ENCODE measurements at regions not wholly inside any gene's neighbourhood (a gene's known extent, or its start where the extent isn't known, plus 50 kb on each side); places are given as distances from the start of the nearest gene placed in this dataset.

- TF ChIP-seq CTCF (conservative IDR thresholded peaks at IDR 0.05; ENCODE audit: low read length) (no peak), EZH2phosphoT487 (IDR thresholded peaks at IDR 0.05; ENCODE audit: borderline replicate concordance, low read depth, low read length) (no peak)
- no peaks in the 10 kb centered on the region for H3K9me2 ChIP-seq (ENCODE audit: insufficient read depth, low read length)
- no peaks in the 10 kb centered on the region for H3K36me3 ChIP-seq (ENCODE audit: insufficient read depth, low read length)
- H2AFZ ChIP-seq (ENCODE audit: low read length), result no peak overlapping the region
- no peak overlapping the region for H3K4me3 ChIP-seq (ENCODE audit: low read depth, low read length, poor library complexity, severe bottlenecking)
- H3K4me2 ChIP-seq (ENCODE audit: low read length), result no peak overlapping the region
- CTCF ChIA-PET (ENCODE audit: unreplicated experiment), result no interaction called here
- H3K27ac ChIP-seq (ENCODE audit: low read depth, low read length, poor library complexity, severe bottlenecking), result no peak overlapping the region
- peaks cover 14% of the 10 kb centered on the region for H3K4me1 ChIP-seq (ENCODE audit: insufficient read depth, low read length, poor library complexity, severe bottlenecking)
- H3K79me2 ChIP-seq (ENCODE audit: insufficient read depth, low read depth, low read length), result no peaks in the 10 kb centered on the region
- H4K20me1 ChIP-seq (ENCODE audit: insufficient read depth, low read length), result no peaks in the 10 kb centered on the region
- H3K9me3 ChIP-seq (ENCODE audit: low read length), result no peaks in the 10 kb centered on the region
- DNase-seq (ENCODE audit: low spot score), result no peak
- POLR2A ChIA-PET, result no interaction called here
- intact Hi-C loops (cut with micrococcal nuclease; ENCODE audit: unreplicated experiment), result no loop called here
- no TSS peak for BruUV-seq (replicated peaks)
These were observed 242.1 kb upstream of the KIRREL3 start for GRCh38 chr11:127242676-127243075.

GRCh38 chr11:127238321-127238720 is 237.8 kb upstream of the KIRREL3 start:
- H3K4me2 ChIP-seq (ENCODE audit: low read length), result no peak overlapping the region
- no peaks in the 10 kb centered on the region for H3K79me2 ChIP-seq (ENCODE audit: insufficient read depth, low read depth, low read length)
- no TSS peak for BruUV-seq (replicated peaks)
- POLR2A ChIA-PET, result interaction anchor here (1.6 kb wide), 1 partner anchor 17 kb away, joined by 3 read pairs; no protein-coding TSS in a partner anchor
- H3K27ac ChIP-seq (ENCODE audit: low read depth, low read length, poor library complexity, severe bottlenecking), result no peak overlapping the region
- CTCF ChIA-PET (ENCODE audit: unreplicated experiment), result interaction anchor here (0.6 kb wide), 1 partner anchor 1226 kb away, joined by 3 read pairs; no protein-coding TSS in a partner anchor
- no peak overlapping the region for H3K4me3 ChIP-seq (ENCODE audit: low read depth, low read length, poor library complexity, severe bottlenecking)
- no peaks in the 10 kb centered on the region for H3K4me1 ChIP-seq (ENCODE audit: insufficient read depth, low read length, poor library complexity, severe bottlenecking)
- no peaks in the 10 kb centered on the region for H3K9me3 ChIP-seq (ENCODE audit: low read length)
- H4K20me1 ChIP-seq (ENCODE audit: insufficient read depth, low read length), result no peaks in the 10 kb centered on the region
- H3K36me3 ChIP-seq (ENCODE audit: insufficient read depth, low read length), result no peaks in the 10 kb centered on the region
- no peak for DNase-seq (ENCODE audit: low spot score)
- no peak overlapping the region for H2AFZ ChIP-seq (ENCODE audit: low read length)
- intact Hi-C loops (cut with micrococcal nuclease; ENCODE audit: unreplicated experiment), result no loop called here
- no peak for TF ChIP-seq EZH2phosphoT487 (IDR thresholded peaks at IDR 0.05; ENCODE audit: borderline replicate concordance, low read depth, low read length)
- no peak for TF ChIP-seq CTCF (conservative IDR thresholded peaks at IDR 0.05; ENCODE audit: low read length)
- H3K9me2 ChIP-seq (ENCODE audit: insufficient read depth, low read length), result no peaks in the 10 kb centered on the region

GRCh38 chr11:127236776-127237175 is 236.2 kb upstream of the KIRREL3 start:
- no peaks in the 10 kb centered on the region for H3K9me2 ChIP-seq (ENCODE audit: insufficient read depth, low read length)
- no peaks in the 10 kb centered on the region for H3K9me3 ChIP-seq (ENCODE audit: low read length)
- H3K4me1 ChIP-seq (ENCODE audit: insufficient read depth, low read length, poor library complexity, severe bottlenecking), result no peaks in the 10 kb centered on the region
- no peaks in the 10 kb centered on the region for H4K20me1 ChIP-seq (ENCODE audit: insufficient read depth, low read length)
- no peak overlapping the region for H3K27ac ChIP-seq (ENCODE audit: low read depth, low read length, poor library complexity, severe bottlenecking)
- no peak overlapping the region for H3K4me2 ChIP-seq (ENCODE audit: low read length)
- no peak overlapping the region for H2AFZ ChIP-seq (ENCODE audit: low read length)
- CTCF ChIA-PET (ENCODE audit: unreplicated experiment), result no interaction called here
- POLR2A ChIA-PET, result interaction anchor here (1.6 kb wide), 1 partner anchor 16 kb away, joined by 3 read pairs; no protein-coding TSS in a partner anchor
- TF ChIP-seq CTCF (conservative IDR thresholded peaks at IDR 0.05; ENCODE audit: low read length), result no peak
- TF ChIP-seq EZH2phosphoT487 (IDR thresholded peaks at IDR 0.05; ENCODE audit: borderline replicate concordance, low read depth, low read length), result no peak
- DNase-seq (ENCODE audit: low spot score), result no peak
- no TSS peak for BruUV-seq (replicated peaks)
- no peak overlapping the region for H3K4me3 ChIP-seq (ENCODE audit: low read depth, low read length, poor library complexity, severe bottlenecking)
- H3K36me3 ChIP-seq (ENCODE audit: insufficient read depth, low read length), result no peaks in the 10 kb centered on the region
- intact Hi-C loops (cut with micrococcal nuclease; ENCODE audit: unreplicated experiment), result no loop called here
- H3K79me2 ChIP-seq (ENCODE audit: insufficient read depth, low read depth, low read length), result no peaks in the 10 kb centered on the region
